IPS-18a (cell line): ENCODE measurements at regions not wholly inside any gene's neighbourhood (a gene's known extent, or its start where the extent isn't known, plus 50 kb on each side); places are given as distances from the start of the nearest gene placed in this dataset.

Experiments used
- H3K27ac ChIP-seq: one replicate; pipeline ENCODE4 v1.5.1; 2013; ENCODE audit warnings: low read length
- H3K27me3 ChIP-seq: one replicate; pipeline ENCODE4 v1.6.1; 2013; ENCODE audit warnings: mild to moderate bottlenecking, low read length; ENCODE audit not compliant: control insufficient read depth, insufficient read depth
- H3K36me3 ChIP-seq: one replicate; pipeline ENCODE4 v1.6.1; 2013; ENCODE audit warnings: low read depth, low read length; ENCODE audit not compliant: control insufficient read depth
- H3K4me1 ChIP-seq: one replicate; pipeline ENCODE4 v1.6.1; 2013; ENCODE audit warnings: low read depth, low read length; ENCODE audit not compliant: control insufficient read depth
- H3K4me3 ChIP-seq: one replicate; pipeline ENCODE4 v1.5.1; 2013; ENCODE audit warnings: low read length
- H3K9ac ChIP-seq: one replicate; pipeline ENCODE4 v1.6.1; 2013; ENCODE audit warnings: mild to moderate bottlenecking, low read length, moderate library complexity
- H3K9me3 ChIP-seq: one replicate; pipeline ENCODE4 v1.6.1; 2013; ENCODE audit warnings: low read depth, low read length; ENCODE audit not compliant: control insufficient read depth

DNA sequence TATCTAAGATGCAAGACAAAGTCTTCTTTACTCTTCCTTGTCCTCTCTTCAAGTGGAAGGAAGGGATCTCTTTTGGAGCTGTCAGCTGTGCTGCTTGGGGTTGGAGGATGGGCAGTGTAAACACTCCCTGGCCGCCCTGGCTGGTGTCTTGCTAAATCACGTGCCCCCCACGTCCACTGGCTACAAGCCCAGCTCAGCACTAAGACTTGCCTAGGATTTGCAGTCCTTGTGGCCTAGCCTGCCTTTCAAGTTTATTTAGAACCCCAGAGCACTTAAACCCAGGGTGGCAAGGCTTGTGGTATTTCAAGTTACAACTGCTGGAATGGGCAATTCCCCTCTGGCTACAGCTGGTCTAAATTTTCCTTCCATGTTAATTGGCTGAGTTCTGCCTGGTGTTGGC, 272.4 kb upstream of the MYO3A start:
- no peak overlapping the region for H3K9ac ChIP-seq
- no peak overlapping the region for H3K4me3 ChIP-seq
- no peaks in the 10 kb centered on the region for H3K36me3 ChIP-seq
- no peak overlapping the region for H3K27ac ChIP-seq
- no peaks in the 10 kb centered on the region for H3K9me3 ChIP-seq
- H3K4me1 ChIP-seq: no peaks in the 10 kb centered on the region
- no peaks in the 10 kb centered on the region for H3K27me3 ChIP-seq

DNA sequence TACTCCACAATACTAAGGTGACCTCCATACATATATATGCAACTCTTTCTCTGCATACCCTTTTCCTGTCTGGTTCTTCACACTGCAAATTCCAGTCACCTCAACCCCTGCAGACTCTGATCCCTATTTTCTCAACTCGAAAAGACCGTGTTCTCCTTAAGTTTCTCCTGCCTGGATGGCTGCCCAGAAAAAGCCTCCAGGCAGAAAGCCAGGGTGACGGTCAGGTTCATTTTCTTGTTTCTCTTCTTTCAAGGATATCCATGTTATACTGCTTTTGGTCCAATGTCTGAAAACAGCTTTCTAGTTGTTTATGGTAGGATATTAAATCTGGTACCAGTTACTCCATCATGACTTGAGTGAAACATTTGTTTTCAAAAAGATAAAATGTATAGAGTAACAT, 267.8 kb upstream of the MYO3A start:
- Histone ChIP-seq H3K27me3 (no peaks in the 10 kb centered on the region), H3K36me3 (no peaks in the 10 kb centered on the region), H3K27ac (no peak overlapping the region), H3K9ac (no peak overlapping the region), H3K9me3 (no peaks in the 10 kb centered on the region), H3K4me1 (no peaks in the 10 kb centered on the region), H3K4me3 (no peak overlapping the region)

- Histone ChIP-seq H3K36me3 (no peaks in the 10 kb centered on the region), H3K4me1 (no peaks in the 10 kb centered on the region), H3K9me3 (no peaks in the 10 kb centered on the region), H3K27ac (no peak overlapping the region), H3K4me3 (no peak overlapping the region), H3K9ac (no peak overlapping the region), H3K27me3 (no peaks in the 10 kb centered on the region)
These were observed 258.8 kb upstream of the MYO3A start for GRCh38 chr10:25675204-25675603.

GRCh38 chr10:25675615-25676014, 258.4 kb upstream of the MYO3A start:
- Histone ChIP-seq H3K27me3 (no peaks in the 10 kb centered on the region), H3K27ac (no peak overlapping the region), H3K9ac (no peak overlapping the region), H3K4me3 (no peak overlapping the region), H3K9me3 (no peaks in the 10 kb centered on the region), H3K36me3 (no peaks in the 10 kb centered on the region), H3K4me1 (no peaks in the 10 kb centered on the region)

DNA sequence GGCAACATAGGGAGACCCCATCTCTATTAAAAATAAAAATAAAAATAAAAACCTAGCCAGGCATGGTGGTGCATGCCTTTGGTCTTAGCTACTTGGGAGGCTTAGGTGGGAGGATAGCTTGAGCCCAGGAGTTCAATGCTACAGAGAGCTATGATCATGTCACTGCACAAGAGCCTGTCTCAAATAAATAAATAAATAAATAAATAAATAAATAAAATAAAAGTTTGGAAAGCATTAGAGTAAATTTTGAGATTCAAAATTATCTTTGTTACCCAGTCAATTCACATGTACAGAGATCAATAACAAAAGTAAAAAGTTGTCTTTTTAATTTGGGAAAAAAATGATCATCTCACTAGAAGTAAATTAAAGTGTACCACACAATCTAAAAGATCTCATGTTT, 255.8 kb upstream of the MYO3A start:
- Histone ChIP-seq H3K27ac (no peak overlapping the region), H3K36me3 (no peaks in the 10 kb centered on the region), H3K27me3 (no peaks in the 10 kb centered on the region), H3K4me1 (no peaks in the 10 kb centered on the region), H3K9ac (no peak overlapping the region), H3K4me3 (no peak overlapping the region), H3K9me3 (no peaks in the 10 kb centered on the region)

DNA sequence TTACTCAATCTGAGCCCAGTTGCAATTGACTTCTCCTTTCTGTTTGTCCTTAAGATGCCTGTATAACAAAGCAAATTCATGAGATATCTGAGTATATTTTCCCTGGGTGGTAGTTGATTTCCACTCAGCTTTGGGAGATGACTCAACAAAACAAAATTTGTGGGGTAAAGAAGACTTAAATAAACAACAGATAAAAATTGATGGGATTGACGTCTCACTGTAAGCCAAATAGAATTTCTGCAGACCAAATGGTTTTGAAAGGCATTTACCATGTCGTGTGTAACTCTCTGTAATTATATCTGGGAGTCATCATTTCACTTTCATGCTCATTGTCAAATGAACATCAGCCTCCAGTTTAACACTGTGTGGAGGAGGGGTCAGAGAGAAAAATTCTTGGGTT, 255.4 kb upstream of the MYO3A start:
- no peaks in the 10 kb centered on the region for H3K4me1 ChIP-seq
- no peaks in the 10 kb centered on the region for H3K27me3 ChIP-seq
- H3K27ac ChIP-seq: no peak overlapping the region
- no peak overlapping the region for H3K9ac ChIP-seq
- H3K36me3 ChIP-seq: no peaks in the 10 kb centered on the region
- no peak overlapping the region for H3K4me3 ChIP-seq
- H3K9me3 ChIP-seq: no peaks in the 10 kb centered on the region

DNA sequence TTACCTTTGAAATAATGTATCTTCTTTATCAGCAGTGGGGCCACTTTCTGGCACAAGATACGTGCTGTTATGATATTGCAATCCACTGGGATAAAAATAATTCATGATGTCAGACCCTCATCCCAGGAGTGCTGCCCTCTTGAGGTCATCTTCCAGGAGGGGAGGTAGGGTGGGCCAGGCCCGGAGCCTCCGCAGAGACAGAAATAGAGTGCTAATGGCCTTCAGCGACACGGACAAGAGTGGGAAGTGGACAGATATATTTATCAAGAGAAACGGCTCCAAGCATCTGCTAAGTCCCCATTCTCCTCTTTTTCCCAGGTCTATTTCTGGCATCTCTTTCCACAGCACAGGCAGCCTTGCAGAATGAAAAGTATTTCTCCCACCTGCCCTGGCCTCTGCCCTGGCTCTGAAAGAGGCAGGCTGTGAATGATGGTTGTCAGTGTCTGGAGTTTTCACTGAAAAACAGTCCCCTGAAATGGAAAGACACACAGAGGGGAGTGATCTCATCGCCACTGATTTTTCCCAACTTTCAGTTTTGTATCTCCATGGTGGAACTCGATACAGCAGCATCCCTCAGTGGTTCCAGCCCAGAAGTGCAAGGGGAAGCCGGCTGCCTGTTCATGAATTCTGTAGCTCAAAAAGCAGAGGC, 251.7 kb upstream of the MYO3A start:
- Histone ChIP-seq H3K4me3 (no peak overlapping the region), H3K9me3 (no peaks in the 10 kb centered on the region), H3K27me3 (no peaks in the 10 kb centered on the region), H3K4me1 (no peaks in the 10 kb centered on the region), H3K9ac (no peak overlapping the region), H3K27ac (no peak overlapping the region), H3K36me3 (no peaks in the 10 kb centered on the region)

- Histone ChIP-seq H3K36me3 (no peaks in the 10 kb centered on the region), H3K27ac (no peak overlapping the region), H3K9me3 (no peaks in the 10 kb centered on the region), H3K9ac (no peak overlapping the region), H3K4me1 (no peaks in the 10 kb centered on the region), H3K4me3 (no peak overlapping the region), H3K27me3 (no peaks in the 10 kb centered on the region)
These were observed 250.7 kb upstream of the MYO3A start for GRCh38 chr10:25683344-25683743.

GRCh38 chr10:25687521-25687920, 246.5 kb upstream of the MYO3A start:
- Histone ChIP-seq H3K36me3 (no peaks in the 10 kb centered on the region), H3K9me3 (no peaks in the 10 kb centered on the region), H3K4me3 (no peak overlapping the region), H3K9ac (no peak overlapping the region), H3K4me1 (no peaks in the 10 kb centered on the region), H3K27me3 (no peaks in the 10 kb centered on the region), H3K27ac (no peak overlapping the region)

GRCh38 chr10:25689346-25690100, 244.5 kb upstream of the MYO3A start:
- H3K9me3 ChIP-seq: no peaks in the 10 kb centered on the region
- H3K27ac ChIP-seq: no peak overlapping the region
- no peak overlapping the region for H3K9ac ChIP-seq
- no peak overlapping the region for H3K4me3 ChIP-seq
- H3K4me1 ChIP-seq: no peaks in the 10 kb centered on the region
- H3K36me3 ChIP-seq: no peaks in the 10 kb centered on the region
- H3K27me3 ChIP-seq: no peaks in the 10 kb centered on the region

DNA sequence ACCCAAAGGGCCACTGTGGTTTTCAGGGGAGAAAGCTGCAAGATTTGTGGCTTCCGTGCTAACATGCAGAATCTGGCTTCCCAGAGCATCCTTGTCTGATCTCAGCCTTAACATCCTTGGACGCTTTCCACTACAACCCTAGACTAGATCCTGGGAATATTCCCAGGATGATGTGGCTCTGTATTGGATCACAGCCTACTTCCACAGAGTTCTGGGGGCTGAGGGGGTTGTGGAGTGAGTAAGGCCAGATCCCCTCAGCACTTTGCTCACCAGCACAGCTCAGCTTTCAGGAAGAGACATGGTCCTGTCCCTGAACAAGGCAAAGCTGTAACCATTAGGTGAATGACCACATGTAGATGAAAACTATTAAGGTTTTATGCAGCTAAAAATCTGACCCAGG, 241.3 kb upstream of the MYO3A start:
- Histone ChIP-seq H3K9ac (no peak overlapping the region), H3K27me3 (no peaks in the 10 kb centered on the region), H3K4me1 (no peaks in the 10 kb centered on the region), H3K27ac (no peak overlapping the region), H3K4me3 (no peak overlapping the region), H3K9me3 (no peaks in the 10 kb centered on the region), H3K36me3 (no peaks in the 10 kb centered on the region)
